ENCODE measurements at regions not wholly inside any gene's neighbourhood (a gene's known extent, or its start where the extent isn't known, plus 50 kb on each side); places are given as distances from the start of the nearest gene placed in this dataset.

GRCh38 chr17:59510611-59511010, 54.8 kb upstream of the DHX40 start:
- TF ChIP-seq CTCF (IDR thresholded peaks at IDR 0.05; ENCODE audit: insufficient read depth, low read depth, low read length, missing control alignments), result no peak
- no peak overlapping the region for H3K4me3 ChIP-seq (ENCODE audit: low read length)

GRCh38 chr17:59511726-59512125, 53.7 kb upstream of the DHX40 start:
- DNase-seq (ENCODE audit: low read depth), result no peak
- H3K4me3 ChIP-seq (ENCODE audit: low read length), result no peak overlapping the region
- no peak for TF ChIP-seq CTCF (IDR thresholded peaks at IDR 0.05; ENCODE audit: insufficient read depth, low read depth, low read length, missing control alignments)

More at GRCh38 chr17:59510611-59511010, 54.8 kb upstream of the DHX40 start:
- no peak for DNase-seq (ENCODE audit: low read depth)

- TF ChIP-seq CTCF (IDR thresholded peaks at IDR 0.05; ENCODE audit: insufficient read depth, low read depth, low read length, missing control alignments), result no peak
- no peak overlapping the region for H3K4me3 ChIP-seq (ENCODE audit: low read length)
- no peak for DNase-seq (ENCODE audit: low read depth)
These were observed 52.5 kb upstream of the DHX40 start for GRCh38 chr17:59512844-59513385.

- no peak for TF ChIP-seq CTCF (IDR thresholded peaks at IDR 0.05; ENCODE audit: insufficient read depth, low read depth, low read length, missing control alignments)
- no peak overlapping the region for H3K4me3 ChIP-seq (ENCODE audit: low read length)
- peak; percentile 82 for DNase-seq (ENCODE audit: low read depth)
These were observed 51.2 kb upstream of the DHX40 start for GRCh38 chr17:59513934-59514841.
